CD4-positive, alpha-beta T cell (primary cell): ENCODE measurements at regions not wholly inside any gene's neighbourhood (a gene's known extent, or its start where the extent isn't known, plus 50 kb on each side); places are given as distances from the start of the nearest gene placed in this dataset.
A peak's percentile ranks its signal among the peaks of the same experiment; 100 is the strongest.

Experiments used
- ATAC-seq: fragments of 200-7000 bp; cut with Tn5 transposase; one replicate; pipeline ENCODE4 v1.10.0; 2022; ENCODE audit warnings: mild to moderate bottlenecking; ENCODE audit not compliant: poor library complexity
- CTCF ChIA-PET: fragments of 350-600 bp; sonication (Branson Sonifier 250); formaldehyde crosslinking; loops from one replicate; lab custom pipeline; 2021; ENCODE audit warnings: antibody characterized with exemption, inconsistent platforms; lab: Charles Lee
- POLR2A ChIA-PET: fragments of 350-600 bp; sonication (Branson Sonifier 250); formaldehyde crosslinking; loops from one replicate; lab custom pipeline; 2021; ENCODE audit warnings: antibody characterized with exemption, inconsistent platforms; lab: Charles Lee
- DNase-seq, 14 experiments: peaks; one replicate each; pipeline ENCODE4 v3.0.0-alpha.2; 2013 to 2020; ENCODE audit warnings: mixed read lengths in 2 of 14
- H3K27ac ChIP-seq, 2 donors: one replicate each; pipeline versions ENCODE4 v1.5.1 to v1.7.0; 2013; ENCODE audit warnings: low read length in 2 of 2, low read depth in 1 of 2, mild to moderate bottlenecking in 1 of 2
- H3K27me3 ChIP-seq, 2 experiments: 1 replicate in 1 of 2; 2 replicates in 1 of 2; pipeline versions ENCODE4 v1.6.1 to v1.7.0; 2013; ENCODE audit warnings: low read length in 2 of 2, control low read depth in 1 of 2, mild to moderate bottlenecking in 1 of 2, moderate library complexity in 1 of 2; ENCODE audit not compliant: insufficient read depth in 2 of 2, control insufficient read depth in 1 of 2
- H3K36me3 ChIP-seq: one replicate; pipeline ENCODE4 v1.6.1; 2013; ENCODE audit warnings: low read length, control low read depth; ENCODE audit not compliant: insufficient read depth
- H3K4me1 ChIP-seq: one replicate; pipeline ENCODE4 v1.6.1; 2013; ENCODE audit warnings: low read length, control low read depth; ENCODE audit not compliant: insufficient read depth
- H3K4me3 ChIP-seq: one replicate; pipeline ENCODE4 v1.5.1; 2013; ENCODE audit warnings: mild to moderate bottlenecking, low read length, moderate library complexity
- H3K9me3 ChIP-seq, 2 experiments: 1 replicate in 1 of 2; 2 replicates in 1 of 2; pipeline versions ENCODE4 v1.6.1 to v1.7.0; 2013; ENCODE audit warnings: low read length in 2 of 2, mild to moderate bottlenecking in 2 of 2, control low read depth in 1 of 2, moderate library complexity in 1 of 2; ENCODE audit not compliant: control insufficient read depth in 1 of 2, insufficient read depth in 1 of 2
- H3K27ac Mint-ChIP-seq: one replicate; pipeline ENCODE4 v1.8.0; 2020; ENCODE audit warnings: mixed read lengths
- H3K27me3 Mint-ChIP-seq: one replicate; pipeline ENCODE4 v1.8.0; 2021; ENCODE audit warnings: mixed read lengths
- H3K36me3 Mint-ChIP-seq: one replicate; pipeline ENCODE4 v1.8.0; 2021; ENCODE audit warnings: low read depth, mixed read lengths
- H3K4me1 Mint-ChIP-seq: one replicate; pipeline ENCODE4 v1.8.0; 2021; ENCODE audit warnings: low read depth, mixed read lengths
- H3K4me3 Mint-ChIP-seq: one replicate; pipeline ENCODE4 v1.8.0; 2020; ENCODE audit warnings: mild to moderate bottlenecking, mixed read lengths
- H3K9me3 Mint-ChIP-seq: one replicate; pipeline ENCODE4 v1.8.0; 2020; ENCODE audit warnings: mixed read lengths
- CTCF ChIP-seq: fragments of 200-600 bp; IDR thresholded peaks from one replicate; pipeline ENCODE4 v1.8.0; 2022; ENCODE audit warnings: antibody characterized with exemption, mild to moderate bottlenecking
- intact Hi-C, 2 experiments: fragments of 100-400 bp; cut with DNase I in 1 of 2; cut with micrococcal nuclease in 1 of 2; formaldehyde crosslinking; loops; one replicate each; pipeline versions ENCODE4 v1.15.1 to v1.9.0; 2023 to 2025; cut with DNase I, micrococcal nuclease

- DNase-seq, result peak in 8 of 14 experiments; percentile 1 to 82 (median 21)
- Histone ChIP-seq H3K9me3 (peaks cover 0 to 6% of the 10 kb centered on the region in 2 experiments), H3K36me3 (no peaks in the 10 kb centered on the region), H3K4me3 (no peak overlapping the region), H3K4me1 (peaks cover 23% of the 10 kb centered on the region), H3K27me3 (no peaks in the 10 kb centered on the region), H3K27ac (peak overlapping the region in 1 of 2 donors; percentile 32)
- ChIA-PET CTCF (no interaction called here), POLR2A (no interaction called here)
- ATAC-seq, result peak; percentile 72
- no peaks in the 10 kb centered on the region for H3K9me3 Mint-ChIP-seq
- intact Hi-C loops, result no loop called here
- H3K4me1 Mint-ChIP-seq, result peaks cover 33% of the 10 kb centered on the region
- no peaks in the 10 kb centered on the region for H3K27me3 Mint-ChIP-seq
- H3K27ac Mint-ChIP-seq, result peak overlapping the region; percentile 14
- no peaks in the 10 kb centered on the region for H3K36me3 Mint-ChIP-seq
- no peak overlapping the region for H3K4me3 Mint-ChIP-seq
- no peak for TF ChIP-seq CTCF
Measured at GRCh38 chr15:93987068-93987467, 244.3 kb upstream of the MCTP2 start.

- Mint-ChIP-seq H3K27me3 (no peaks in the 10 kb centered on the region), H3K27ac (no peak overlapping the region), H3K36me3 (no peaks in the 10 kb centered on the region), H3K4me3 (no peak overlapping the region), H3K9me3 (no peaks in the 10 kb centered on the region), H3K4me1 (peaks cover 33% of the 10 kb centered on the region)
- DNase-seq (no peak), ATAC-seq (no peak)
- H3K27me3 ChIP-seq, result no peaks in the 10 kb centered on the region
- intact Hi-C loops, result no loop called here
- H3K36me3 ChIP-seq, result no peaks in the 10 kb centered on the region
- ChIA-PET CTCF (no interaction called here), POLR2A (interaction anchor here (0.8 kb wide), 1 partner anchor 12 kb away, joined by 3 read pairs; no protein-coding TSS in a partner anchor)
- TF ChIP-seq CTCF, result no peak
- peaks cover 23% of the 10 kb centered on the region for H3K4me1 ChIP-seq
- H3K4me3 ChIP-seq, result no peak overlapping the region
- peak overlapping the region in 1 of 2 donors; percentile 32 for H3K27ac ChIP-seq
- H3K9me3 ChIP-seq, result peaks cover 0 to 3% of the 10 kb centered on the region in 2 experiments
Measured at GRCh38 chr15:93986400-93986984, 244.9 kb upstream of the MCTP2 start.

- H3K27me3 ChIP-seq, result no peaks in the 10 kb centered on the region
- Mint-ChIP-seq H3K4me3 (no peak overlapping the region), H3K4me1 (peaks cover 33% of the 10 kb centered on the region), H3K27me3 (no peaks in the 10 kb centered on the region), H3K27ac (no peak overlapping the region), H3K36me3 (no peaks in the 10 kb centered on the region), H3K9me3 (no peaks in the 10 kb centered on the region)
- TF ChIP-seq CTCF, result no peak
- ATAC-seq (no peak), DNase-seq (peak in 3 of 14 experiments; percentile 8 to 13 (median 9))
- H3K27ac ChIP-seq, result no peak overlapping the region
- no peaks in the 10 kb centered on the region for H3K36me3 ChIP-seq
- ChIA-PET POLR2A (interaction anchor here (0.8 kb wide), 1 partner anchor 11 kb away, joined by 3 read pairs; no protein-coding TSS in a partner anchor), CTCF (no interaction called here)
- intact Hi-C loops, result no loop called here
- no peak overlapping the region for H3K4me3 ChIP-seq
- H3K4me1 ChIP-seq, result peaks cover 23% of the 10 kb centered on the region
- H3K9me3 ChIP-seq, result peaks cover 0 to 3% of the 10 kb centered on the region in 2 experiments
Measured at GRCh38 chr15:93985925-93986324, 245.4 kb upstream of the MCTP2 start.
